DMS53 (cell line): ENCODE measurements at regions not wholly inside any gene's neighbourhood (a gene's known extent, or its start where the extent isn't known, plus 50 kb on each side); places are given as distances from the start of the nearest gene placed in this dataset.
A peak's percentile ranks its signal among the peaks of the same experiment; 100 is the strongest.

ENCODE experiments used
- DNase-seq: peaks from one replicate; lab custom pipeline; 2025; lab: John Stamatoyannopoulos, UW

DNA sequence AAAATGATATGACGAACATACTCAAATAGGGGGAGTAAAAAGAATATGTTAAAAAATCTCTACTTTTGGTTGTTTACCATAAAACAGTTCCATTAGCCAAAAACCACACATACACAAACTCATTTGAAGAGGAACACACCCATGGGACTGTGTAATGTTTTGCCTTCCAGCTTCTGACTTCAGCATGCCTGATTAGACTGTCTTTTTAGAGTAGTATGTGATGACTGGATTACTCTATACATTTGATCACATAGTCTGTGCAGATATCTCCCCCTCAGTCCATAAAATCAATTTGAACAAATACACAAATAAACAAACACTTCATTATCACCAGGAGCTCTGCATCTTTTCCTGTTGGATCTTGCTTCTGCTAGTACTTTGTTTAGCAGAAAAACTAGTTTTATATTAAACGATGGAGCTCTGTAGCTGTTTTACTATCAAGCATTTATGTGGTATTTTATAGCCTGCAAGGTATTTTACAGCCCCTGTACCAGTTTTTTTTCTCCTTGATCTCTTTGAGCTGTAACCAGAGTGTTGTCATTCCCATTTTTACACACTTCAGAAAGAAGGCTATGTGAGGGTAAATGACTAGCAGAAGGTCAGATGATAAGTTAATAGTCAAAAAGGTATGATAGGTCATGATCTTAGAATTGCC is 866.5 kb upstream of the MAP3K7 start:
- no peak for DNase-seq

DNA sequence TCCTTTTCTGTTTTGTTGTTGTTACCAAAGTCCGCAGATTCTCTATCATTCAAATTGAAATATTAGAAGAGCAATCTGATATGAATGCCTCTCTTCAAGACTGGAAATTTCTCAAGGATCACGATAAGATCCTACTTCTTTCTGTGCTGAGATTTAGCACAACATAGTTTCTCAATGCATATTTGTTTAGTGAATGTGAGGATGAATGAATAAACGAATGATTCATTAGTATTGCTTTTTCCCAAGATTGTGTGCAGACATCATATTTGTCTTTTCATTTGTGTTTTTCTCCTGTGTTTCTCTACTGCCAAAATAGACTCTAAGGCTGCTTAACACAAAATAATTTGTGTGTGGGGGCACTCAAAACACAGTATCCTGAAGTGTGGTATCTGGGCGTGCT is 862.7 kb upstream of the MAP3K7 start:
- DNase-seq = no peak

GRCh38 chr6:91447530-91448254 is 860.8 kb upstream of the MAP3K7 start:
- DNase-seq = no peak

- DNase-seq = peak; percentile 59
Measured at GRCh38 chr6:91447081-91447480, 860.2 kb upstream of the MAP3K7 start.

DNA sequence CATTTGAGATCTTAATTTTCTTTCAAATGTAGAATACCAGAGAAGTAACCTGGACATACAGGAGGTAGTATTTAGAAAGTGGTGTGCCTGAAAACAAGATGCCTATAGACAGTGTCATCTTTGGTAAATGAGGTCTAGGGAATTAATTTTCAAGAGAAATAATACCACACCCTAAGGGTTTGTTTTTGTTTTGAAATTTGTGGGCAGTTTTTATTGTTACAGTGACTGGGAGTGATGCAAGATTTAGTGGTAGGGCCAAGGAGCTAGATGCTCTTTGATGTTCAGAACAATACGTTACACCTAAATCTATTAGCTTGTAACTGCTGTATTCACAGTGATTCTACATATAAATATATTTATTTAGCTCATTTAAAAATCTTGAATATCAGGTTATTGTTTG is 856.5 kb upstream of the MAP3K7 start:
- DNase-seq = no peak

DNA sequence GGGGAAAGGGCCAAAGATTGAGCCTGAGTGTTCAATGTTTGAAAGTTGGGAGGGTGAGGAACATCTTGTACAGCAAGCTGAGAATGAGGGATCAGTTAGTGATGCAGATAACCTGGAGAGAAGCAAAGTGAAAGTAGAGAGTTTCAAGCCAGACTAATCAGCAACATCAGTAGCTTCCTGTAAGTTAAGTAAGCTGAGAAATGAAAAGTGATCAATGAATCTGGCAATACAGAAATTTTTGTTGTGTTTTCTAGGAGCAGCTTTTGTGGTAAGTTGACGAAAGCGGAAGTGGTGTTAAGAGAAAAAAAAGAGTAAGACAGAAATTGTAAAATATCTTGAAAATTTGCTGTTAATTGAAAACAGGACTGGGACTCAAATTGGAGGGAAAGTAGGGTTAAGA is 855.5 kb upstream of the MAP3K7 start:
- no peak for DNase-seq

DNA sequence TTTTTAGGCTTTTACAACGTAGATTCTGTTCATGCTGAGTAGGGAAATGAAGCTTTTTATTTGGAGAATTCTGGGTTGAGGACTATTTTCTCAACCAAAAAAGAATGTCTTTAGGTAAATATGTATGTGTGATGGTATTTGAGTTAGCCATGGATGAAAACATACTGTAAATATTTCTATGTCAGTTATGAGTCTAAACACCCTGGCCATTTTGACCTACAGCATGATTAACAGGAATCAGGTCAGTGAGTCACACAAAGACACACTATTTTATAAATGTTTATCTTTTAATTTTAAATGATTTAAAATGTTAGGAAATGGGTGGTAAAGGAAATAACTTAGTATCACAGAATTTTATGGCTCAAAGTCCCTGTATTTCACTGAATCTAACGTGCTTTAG is 851.7 kb upstream of the MAP3K7 start:
- DNase-seq = no peak

GRCh38 chr6:91437315-91437729 is 850.5 kb upstream of the MAP3K7 start:
- DNase-seq = no peak

GRCh38 chr6:91436448-91436847 is 849.6 kb upstream of the MAP3K7 start:
- DNase-seq = no peak

DNA sequence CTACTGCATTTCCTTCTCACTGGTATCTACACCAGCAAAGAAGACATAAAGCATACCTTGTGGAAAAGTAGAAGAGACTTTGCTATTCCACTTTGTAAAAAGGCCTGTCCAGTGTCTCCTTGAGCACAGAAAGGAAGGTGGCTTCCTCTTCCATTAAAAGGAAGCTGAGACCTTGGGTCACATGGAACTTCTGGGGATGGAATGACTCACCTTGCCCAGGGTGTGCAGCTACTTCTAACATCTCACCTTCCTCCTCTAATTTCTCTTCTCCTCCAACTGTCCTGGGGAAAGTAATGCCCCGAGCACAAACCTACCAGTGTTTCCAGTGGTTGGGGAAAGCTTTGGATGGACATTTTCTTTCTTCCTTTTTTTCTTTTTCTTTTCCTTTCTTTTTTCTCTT is 848.8 kb upstream of the MAP3K7 start:
- peak; percentile 10 for DNase-seq

- DNase-seq = no peak
Measured at GRCh38 chr6:91434576-91434975, 847.7 kb upstream of the MAP3K7 start.

DNA sequence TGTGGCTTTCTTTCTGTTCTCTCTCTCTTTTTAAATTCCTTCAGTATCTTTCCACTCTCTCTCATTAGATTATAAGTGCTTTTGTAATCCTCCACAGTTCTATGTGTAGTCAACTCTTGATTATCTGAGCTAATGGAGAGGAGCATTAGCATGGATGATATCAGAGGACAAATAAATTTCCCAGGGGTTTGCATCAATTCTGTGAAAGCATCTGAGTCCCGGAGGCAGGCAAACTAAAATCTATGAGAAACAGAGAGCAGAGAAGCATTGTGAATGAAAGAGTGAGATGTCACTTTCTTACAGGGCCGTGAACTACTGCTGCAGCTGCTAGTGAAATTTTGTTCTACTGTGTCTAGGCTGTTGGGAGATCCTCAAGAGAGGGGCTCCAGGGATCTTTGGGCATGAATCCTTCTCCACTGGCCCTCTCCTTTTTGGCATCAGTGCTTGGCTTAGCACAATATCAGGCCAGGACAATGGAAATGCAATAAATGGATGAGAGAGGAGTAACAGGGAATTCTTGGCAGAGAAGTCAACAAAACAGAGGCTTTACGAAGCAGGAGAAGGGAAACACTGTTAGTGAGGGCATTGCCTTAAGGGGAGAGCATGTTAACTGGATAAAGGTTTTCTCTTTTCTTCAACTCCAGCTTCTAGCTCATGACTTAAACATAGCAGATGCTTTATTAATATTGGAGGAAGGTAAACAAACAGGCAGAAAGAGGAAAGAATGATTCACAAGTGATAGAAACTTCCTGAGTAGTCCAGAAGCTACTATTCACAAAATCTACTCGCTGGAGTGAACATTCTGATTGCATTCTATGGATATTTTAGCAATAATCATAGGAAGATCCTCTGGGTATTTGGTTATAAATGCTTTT is 847.0 kb upstream of the MAP3K7 start:
- DNase-seq = no peak

- peak; percentile 1 for DNase-seq
Measured at GRCh38 chr6:91428953-91429560, 842.2 kb upstream of the MAP3K7 start.

DNA sequence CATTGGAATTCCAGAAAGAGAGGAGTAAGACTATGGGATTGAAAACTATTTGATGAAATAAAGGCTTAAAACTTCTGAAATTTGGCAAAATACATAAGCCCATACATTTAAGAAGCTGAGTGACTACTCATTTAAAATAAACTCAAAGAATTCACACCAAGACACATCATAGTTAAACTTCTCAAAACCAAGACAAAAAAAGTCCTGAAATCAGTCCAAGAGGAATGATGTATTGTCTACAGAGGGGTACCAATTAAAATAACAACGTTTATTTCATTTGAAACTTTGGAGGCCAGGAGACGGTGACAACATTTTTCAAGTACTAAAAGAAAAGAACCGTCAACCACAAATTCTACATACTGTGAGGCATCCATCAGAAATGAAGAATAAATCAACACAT is 841.4 kb upstream of the MAP3K7 start:
- no peak for DNase-seq

DNA sequence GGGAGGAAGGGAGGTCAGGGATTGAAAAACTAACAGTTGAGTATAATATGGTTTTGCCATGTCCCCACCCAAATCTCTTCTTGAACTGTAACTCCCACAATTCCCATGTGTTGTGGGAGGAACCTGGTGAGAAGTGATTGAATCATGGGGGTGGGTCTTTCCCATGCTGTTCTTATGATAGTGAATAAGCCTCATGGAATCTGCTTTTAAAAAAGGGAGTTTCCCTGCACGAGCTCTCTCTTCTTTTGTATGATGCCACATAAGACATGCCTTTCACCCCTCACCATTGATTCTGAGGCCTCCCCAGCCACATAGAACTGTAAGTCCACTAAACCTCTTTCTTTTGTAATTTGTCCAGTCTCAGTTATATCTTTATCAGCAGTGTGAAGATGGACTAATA is 833.4 kb upstream of the MAP3K7 start:
- DNase-seq = no peak

- DNase-seq = no peak
Measured at GRCh38 chr6:91415031-91415605, 828.2 kb upstream of the MAP3K7 start.

- DNase-seq = peak; percentile 3
Measured at GRCh38 chr6:91412532-91412931, 825.7 kb upstream of the MAP3K7 start.

DNA sequence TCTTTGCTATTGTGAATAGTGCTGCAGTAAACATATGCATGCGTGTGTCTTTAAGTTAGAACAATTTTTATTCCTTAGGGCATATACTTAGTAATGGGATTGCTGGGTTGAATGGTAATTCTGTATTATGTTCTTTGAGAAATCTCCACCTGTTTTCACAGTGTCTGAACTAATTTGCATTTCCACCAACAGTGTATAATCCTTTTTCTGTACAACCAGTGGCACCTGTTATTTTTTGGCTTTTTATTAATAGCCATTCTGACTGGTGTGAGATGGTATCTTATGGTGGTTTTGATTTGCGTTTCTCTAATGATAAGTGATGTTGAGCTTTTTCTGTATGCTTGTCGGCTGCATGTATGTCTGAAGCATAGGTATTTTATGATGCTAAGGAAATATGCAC is 820.8 kb upstream of the MAP3K7 start:
- DNase-seq = no peak

DNA sequence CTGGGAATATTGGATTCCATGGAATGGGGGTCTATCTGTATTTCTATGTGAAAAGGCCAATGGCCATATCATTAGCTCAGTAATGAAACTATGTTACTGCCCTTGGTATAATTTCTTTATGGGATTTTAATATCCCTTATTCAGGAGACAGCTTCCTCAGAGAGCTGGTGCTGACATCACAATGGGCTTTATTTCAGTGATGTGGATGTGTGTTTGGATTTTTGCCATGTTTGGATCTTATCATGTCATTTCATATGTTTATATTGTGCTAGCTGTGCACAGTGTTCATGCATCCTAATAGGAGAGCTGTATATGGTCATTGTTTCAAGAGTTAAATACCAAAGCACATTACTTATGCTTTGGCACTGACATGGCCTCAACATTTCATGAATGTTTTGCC is 806.1 kb upstream of the MAP3K7 start:
- DNase-seq = no peak

GRCh38 chr6:91387290-91388059 is 800.6 kb upstream of the MAP3K7 start:
- DNase-seq = no peak

GRCh38 chr6:91386204-91386603 is 799.3 kb upstream of the MAP3K7 start:
- no peak for DNase-seq
